ENCODE measurements at regions not wholly inside any gene's neighbourhood (a gene's known extent, or its start where the extent isn't known, plus 50 kb on each side); places are given as distances from the start of the nearest gene placed in this dataset.
A peak's percentile ranks its signal among the peaks of the same experiment; 100 is the strongest.

DNA sequence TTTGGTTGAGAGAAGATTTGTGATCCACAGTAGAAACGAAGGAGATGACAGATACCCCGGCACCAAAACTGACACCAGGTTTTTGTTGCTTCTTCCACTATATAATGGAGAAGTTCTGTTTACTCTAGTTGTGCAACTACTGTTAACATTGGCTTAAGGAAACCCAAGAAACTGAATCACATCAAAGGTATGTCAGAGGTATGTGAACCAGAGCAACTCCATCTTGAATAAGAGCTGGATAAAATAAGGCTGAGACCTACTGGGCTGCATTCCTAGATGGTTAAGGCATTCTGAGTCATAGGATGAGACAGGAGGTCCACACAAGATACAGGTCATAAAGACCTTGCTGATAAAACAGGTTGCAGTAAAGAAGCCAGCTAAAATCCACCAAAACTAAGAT lies 173.7 kb upstream of the CAMK1G start (continued):
- TF ChIP-seq, protein P1, sequence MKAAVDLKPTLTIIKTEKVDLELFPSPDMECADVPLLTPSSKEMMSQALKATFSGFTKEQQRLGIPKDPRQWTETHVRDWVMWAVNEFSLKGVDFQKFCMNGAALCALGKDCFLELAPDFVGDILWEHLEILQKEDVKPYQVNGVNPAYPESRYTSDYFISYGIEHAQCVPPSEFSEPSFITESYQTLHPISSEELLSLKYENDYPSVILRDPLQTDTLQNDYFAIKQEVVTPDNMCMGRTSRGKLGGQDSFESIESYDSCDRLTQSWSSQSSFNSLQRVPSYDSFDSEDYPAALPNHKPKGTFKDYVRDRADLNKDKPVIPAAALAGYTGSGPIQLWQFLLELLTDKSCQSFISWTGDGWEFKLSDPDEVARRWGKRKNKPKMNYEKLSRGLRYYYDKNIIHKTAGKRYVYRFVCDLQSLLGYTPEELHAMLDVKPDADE (IDR thresholded peaks at IDR 0.05) = no peak
- TF ChIP-seq, protein P2, sequence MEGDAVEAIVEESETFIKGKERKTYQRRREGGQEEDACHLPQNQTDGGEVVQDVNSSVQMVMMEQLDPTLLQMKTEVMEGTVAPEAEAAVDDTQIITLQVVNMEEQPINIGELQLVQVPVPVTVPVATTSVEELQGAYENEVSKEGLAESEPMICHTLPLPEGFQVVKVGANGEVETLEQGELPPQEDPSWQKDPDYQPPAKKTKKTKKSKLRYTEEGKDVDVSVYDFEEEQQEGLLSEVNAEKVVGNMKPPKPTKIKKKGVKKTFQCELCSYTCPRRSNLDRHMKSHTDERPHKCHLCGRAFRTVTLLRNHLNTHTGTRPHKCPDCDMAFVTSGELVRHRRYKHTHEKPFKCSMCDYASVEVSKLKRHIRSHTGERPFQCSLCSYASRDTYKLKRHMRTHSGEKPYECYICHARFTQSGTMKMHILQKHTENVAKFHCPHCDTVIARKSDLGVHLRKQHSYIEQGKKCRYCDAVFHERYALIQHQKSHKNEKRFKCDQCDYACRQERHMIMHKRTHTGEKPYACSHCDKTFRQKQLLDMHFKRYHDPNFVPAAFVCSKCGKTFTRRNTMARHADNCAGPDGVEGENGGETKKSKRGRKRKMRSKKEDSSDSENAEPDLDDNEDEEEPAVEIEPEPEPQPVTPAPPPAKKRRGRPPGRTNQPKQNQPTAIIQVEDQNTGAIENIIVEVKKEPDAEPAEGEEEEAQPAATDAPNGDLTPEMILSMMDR (conservative IDR thresholded peaks at IDR 0.05; ENCODE audit: low read depth in 2 of 2) = no peak

DNA sequence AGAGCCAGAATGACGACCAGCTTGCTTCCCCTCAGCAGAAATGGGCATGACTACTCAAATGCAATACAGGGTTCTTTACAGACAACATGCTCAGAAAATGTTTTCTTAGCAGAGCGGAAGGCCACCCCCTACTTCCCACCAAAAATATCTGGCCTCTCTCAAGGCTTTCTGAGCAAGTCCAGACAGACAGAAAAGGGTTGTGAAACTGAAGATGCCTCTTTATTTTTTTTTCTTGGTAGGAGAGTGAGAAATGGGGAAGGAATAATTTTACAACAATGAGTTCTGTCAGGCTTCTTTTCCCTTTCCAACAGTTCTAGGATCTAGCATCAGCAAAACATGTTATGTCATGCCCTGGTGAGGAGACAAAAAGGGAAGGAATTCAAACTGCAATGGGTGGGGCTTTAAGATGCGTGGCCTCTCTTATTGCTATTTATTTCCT lies 172.0 kb upstream of the CAMK1G start:
- H3K27ac Mint-ChIP-seq = no peak overlapping the region; the same call in 1 of the 2 replicates
- no peaks in the 10 kb centered on the region for H3K79me2 ChIP-seq (replicated peaks; ENCODE audit: insufficient read depth)
- H3K27me3 Mint-ChIP-seq (ENCODE audit: insufficient read depth, low read depth, poor library complexity) = peaks cover 23% of the 10 kb centered on the region
- H3K4me3 ChIP-seq = no peak overlapping the region
- TF ChIP-seq JUNB (IDR thresholded peaks at IDR 0.05; ENCODE audit: unreplicated experiment) = no peak
- no peak for TF ChIP-seq POLR2AphosphoS5 (IDR thresholded peaks at IDR 0.05; ENCODE audit: low read depth)
- TF ChIP-seq STAT1 (IDR thresholded peaks at IDR 0.05; ENCODE audit: unreplicated experiment) = no peak
- no peak for TF ChIP-seq ZNF114 (CRISPR knock-in tag; IDR thresholded peaks at IDR 0.05)
- TF ChIP-seq, protein P2 (conservative IDR thresholded peaks at IDR 0.05; ENCODE audit: low read depth in 2 of 2) = no peak
- no peak for TF ChIP-seq CREB1 (CRISPR knock-in tag; IDR thresholded peaks at IDR 0.05; ENCODE audit: low read depth)
- H3K4me1 Mint-ChIP-seq = peaks cover 27% of the 10 kb centered on the region
- peak overlapping the region; percentile 47; the same call in 1 of the 2 replicates for H3K4me2 ChIP-seq
- no peaks in the 10 kb centered on the region; the same call in 2 of the 3 replicates for H3K36me3 Mint-ChIP-seq (ENCODE audit: low read depth)
- peaks cover 14% of the 10 kb centered on the region for H3K4me1 ChIP-seq (ENCODE audit: insufficient read depth)
- no peaks in the 10 kb centered on the region; the same call in 1 of the 2 replicates for H3K27me3 ChIP-seq (ENCODE audit: insufficient read depth)
- H3K9me3 Mint-ChIP-seq = no peaks in the 10 kb centered on the region
- H3K9me2 ChIP-seq (ENCODE audit: insufficient read depth) = peaks cover 21% of the 10 kb centered on the region
- peak overlapping the region; percentile 11; the same call in 1 of the 2 replicates for H2AFZ ChIP-seq
- DNase-seq (ENCODE audit: low spot score) (no peak), ATAC-seq (no peak)
- no peak overlapping the region for H3K4me3 Mint-ChIP-seq
- no peak overlapping the region for H3K27ac ChIP-seq (ENCODE audit: low read depth)
- H3K36me3 ChIP-seq (ENCODE audit: insufficient read depth) = no peaks in the 10 kb centered on the region
- H3F3A ChIP-seq (replicated peaks; ENCODE audit: low read depth) = no peaks in the 10 kb centered on the region
- no peaks in the 10 kb centered on the region for H4K20me1 ChIP-seq (replicated peaks; ENCODE audit: insufficient read depth)

DNA sequence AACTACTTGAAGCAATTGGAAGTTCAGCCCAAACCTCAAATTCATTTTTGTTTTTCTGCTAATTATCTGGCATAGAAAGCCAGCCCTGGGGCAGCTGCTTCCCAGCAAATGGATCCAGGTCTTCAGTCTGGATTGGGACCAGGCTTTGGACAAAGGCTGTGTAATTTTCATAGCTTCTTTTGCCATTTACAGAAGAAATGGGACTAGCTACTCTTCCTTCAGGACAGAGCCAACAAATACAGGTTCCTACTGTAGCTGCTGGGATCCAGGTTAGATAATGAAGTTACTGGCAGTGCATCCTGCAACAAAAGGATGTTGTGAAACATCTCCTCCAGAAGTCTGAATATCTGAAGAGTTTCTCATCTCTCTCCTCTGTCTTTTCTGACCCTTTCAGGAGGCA lies 171.5 kb upstream of the CAMK1G start:
- Mint-ChIP-seq H3K27ac (no peak overlapping the region), H3K36me3 (ENCODE audit: low read depth) (no peaks in the 10 kb centered on the region; the same call in 2 of the 3 replicates), H3K4me1 (peaks cover 26% of the 10 kb centered on the region), H3K9me3 (no peaks in the 10 kb centered on the region), H3K4me3 (no peak overlapping the region), H3K27me3 (ENCODE audit: insufficient read depth, low read depth, poor library complexity) (peaks cover 27% of the 10 kb centered on the region)
- Histone ChIP-seq H3K9me2 (ENCODE audit: insufficient read depth) (peaks cover 25% of the 10 kb centered on the region), H3K79me2 (replicated peaks; ENCODE audit: insufficient read depth) (no peaks in the 10 kb centered on the region), H3K4me2 (peak overlapping the region; percentile 47; the same call in 1 of the 2 replicates), H3K27ac (ENCODE audit: low read depth) (no peak overlapping the region), H3K4me3 (no peak overlapping the region), H3F3A (replicated peaks; ENCODE audit: low read depth) (no peaks in the 10 kb centered on the region), H3K36me3 (ENCODE audit: insufficient read depth) (no peaks in the 10 kb centered on the region), H4K20me1 (replicated peaks; ENCODE audit: insufficient read depth) (no peaks in the 10 kb centered on the region), H2AFZ (peak overlapping the region; percentile 11; the same call in 1 of the 2 replicates), H3K4me1 (ENCODE audit: insufficient read depth) (peaks cover 9% of the 10 kb centered on the region), H3K27me3 (ENCODE audit: insufficient read depth) (no peaks in the 10 kb centered on the region; the same call in 1 of the 2 replicates)
- ATAC-seq (no peak), DNase-seq (ENCODE audit: low spot score) (no peak)
- TF ChIP-seq CREB1 (CRISPR knock-in tag; IDR thresholded peaks at IDR 0.05; ENCODE audit: low read depth) (no peak), NANOG (IDR thresholded peaks at IDR 0.05; ENCODE audit: borderline replicate concordance) (no peak)
- TF ChIP-seq, protein P3, sequence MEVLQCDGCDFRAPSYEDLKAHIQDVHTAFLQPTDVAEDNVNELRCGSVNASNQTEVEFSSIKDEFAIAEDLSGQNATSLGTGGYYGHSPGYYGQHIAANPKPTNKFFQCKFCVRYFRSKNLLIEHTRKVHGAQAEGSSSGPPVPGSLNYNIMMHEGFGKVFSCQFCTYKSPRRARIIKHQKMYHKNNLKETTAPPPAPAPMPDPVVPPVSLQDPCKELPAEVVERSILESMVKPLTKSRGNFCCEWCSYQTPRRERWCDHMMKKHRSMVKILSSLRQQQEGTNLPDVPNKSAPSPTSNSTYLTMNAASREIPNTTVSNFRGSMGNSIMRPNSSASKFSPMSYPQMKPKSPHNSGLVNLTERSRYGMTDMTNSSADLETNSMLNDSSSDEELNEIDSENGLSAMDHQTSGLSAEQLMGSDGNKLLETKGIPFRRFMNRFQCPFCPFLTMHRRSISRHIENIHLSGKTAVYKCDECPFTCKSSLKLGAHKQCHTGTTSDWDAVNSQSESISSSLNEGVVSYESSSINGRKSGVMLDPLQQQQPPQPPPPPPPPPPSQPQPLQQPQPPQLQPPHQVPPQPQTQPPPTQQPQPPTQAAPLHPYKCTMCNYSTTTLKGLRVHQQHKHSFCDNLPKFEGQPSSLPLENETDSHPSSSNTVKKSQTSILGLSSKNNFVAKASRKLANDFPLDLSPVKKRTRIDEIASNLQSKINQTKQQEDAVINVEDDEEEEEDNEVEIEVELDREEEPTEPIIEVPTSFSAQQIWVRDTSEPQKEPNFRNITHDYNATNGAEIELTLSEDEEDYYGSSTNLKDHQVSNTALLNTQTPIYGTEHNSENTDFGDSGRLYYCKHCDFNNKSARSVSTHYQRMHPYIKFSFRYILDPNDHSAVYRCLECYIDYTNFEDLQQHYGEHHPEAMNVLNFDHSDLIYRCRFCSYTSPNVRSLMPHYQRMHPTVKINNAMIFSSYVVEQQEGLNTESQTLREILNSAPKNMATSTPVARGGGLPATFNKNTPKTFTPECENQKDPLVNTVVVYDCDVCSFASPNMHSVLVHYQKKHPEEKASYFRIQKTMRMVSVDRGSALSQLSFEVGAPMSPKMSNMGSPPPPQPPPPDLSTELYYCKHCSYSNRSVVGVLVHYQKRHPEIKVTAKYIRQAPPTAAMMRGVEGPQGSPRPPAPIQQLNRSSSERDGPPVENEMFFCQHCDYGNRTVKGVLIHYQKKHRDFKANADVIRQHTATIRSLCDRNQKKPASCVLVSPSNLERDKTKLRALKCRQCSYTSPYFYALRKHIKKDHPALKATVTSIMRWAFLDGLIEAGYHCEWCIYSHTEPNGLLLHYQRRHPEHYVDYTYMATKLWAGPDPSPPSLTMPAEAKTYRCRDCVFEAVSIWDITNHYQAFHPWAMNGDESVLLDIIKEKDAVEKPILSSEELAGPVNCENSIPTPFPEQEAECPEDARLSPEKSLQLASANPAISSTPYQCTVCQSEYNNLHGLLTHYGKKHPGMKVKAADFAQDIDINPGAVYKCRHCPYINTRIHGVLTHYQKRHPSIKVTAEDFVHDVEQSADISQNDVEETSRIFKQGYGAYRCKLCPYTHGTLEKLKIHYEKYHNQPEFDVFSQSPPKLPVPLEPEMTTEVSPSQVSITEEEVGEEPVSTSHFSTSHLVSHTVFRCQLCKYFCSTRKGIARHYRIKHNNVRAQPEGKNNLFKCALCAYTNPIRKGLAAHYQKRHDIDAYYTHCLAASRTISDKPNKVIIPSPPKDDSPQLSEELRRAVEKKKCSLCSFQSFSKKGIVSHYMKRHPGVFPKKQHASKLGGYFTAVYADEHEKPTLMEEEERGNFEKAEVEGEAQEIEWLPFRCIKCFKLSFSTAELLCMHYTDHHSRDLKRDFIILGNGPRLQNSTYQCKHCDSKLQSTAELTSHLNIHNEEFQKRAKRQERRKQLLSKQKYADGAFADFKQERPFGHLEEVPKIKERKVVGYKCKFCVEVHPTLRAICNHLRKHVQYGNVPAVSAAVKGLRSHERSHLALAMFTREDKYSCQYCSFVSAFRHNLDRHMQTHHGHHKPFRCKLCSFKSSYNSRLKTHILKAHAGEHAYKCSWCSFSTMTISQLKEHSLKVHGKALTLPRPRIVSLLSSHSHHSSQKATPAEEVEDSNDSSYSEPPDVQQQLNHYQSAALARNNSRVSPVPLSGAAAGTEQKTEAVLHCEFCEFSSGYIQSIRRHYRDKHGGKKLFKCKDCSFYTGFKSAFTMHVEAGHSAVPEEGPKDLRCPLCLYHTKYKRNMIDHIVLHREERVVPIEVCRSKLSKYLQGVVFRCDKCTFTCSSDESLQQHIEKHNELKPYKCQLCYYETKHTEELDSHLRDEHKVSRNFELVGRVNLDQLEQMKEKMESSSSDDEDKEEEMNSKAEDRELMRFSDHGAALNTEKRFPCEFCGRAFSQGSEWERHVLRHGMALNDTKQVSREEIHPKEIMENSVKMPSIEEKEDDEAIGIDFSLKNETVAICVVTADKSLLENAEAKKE (CRISPR knock-in tag; IDR thresholded peaks at IDR 0.05) = no peak

Measured in GM23338 (cell line).